Liver (tissue), 8 donors: ENCODE measurements at regions not wholly inside any gene's neighbourhood (a gene's known extent, or its start where the extent isn't known, plus 50 kb on each side); places are given as distances from the start of the nearest gene placed in this dataset.

Experiments used
- DNase-seq: peaks from one replicate; pipeline ENCODE4 v3.0.0-alpha.2; 2017; ENCODE audit warnings: low spot score
- H3K27ac ChIP-seq, 2 donors: one replicate each; pipeline ENCODE4 v1.7.0; 2013; ENCODE audit warnings: inconsistent platforms in 2 of 2, low read length in 2 of 2, control low read depth in 1 of 2, low read depth in 1 of 2, mild to moderate bottlenecking in 1 of 2
- H3K27me3 ChIP-seq, 4 donors: one replicate each; pipeline versions ENCODE4 v1.6.1 to v1.7.0; 2013; ENCODE audit warnings: low read length in 3 of 4, inconsistent platforms in 1 of 4, mild to moderate bottlenecking in 1 of 4, moderate library complexity in 1 of 4; ENCODE audit not compliant: control insufficient read depth in 4 of 4, insufficient read depth in 4 of 4
- H3K36me3 ChIP-seq, 4 donors: one replicate each; pipeline versions ENCODE4 v1.6.1 to v1.7.0; 2013; ENCODE audit warnings: low read length in 3 of 4, mild to moderate bottlenecking in 3 of 4, low read depth in 1 of 4, moderate library complexity in 1 of 4; ENCODE audit not compliant: control insufficient read depth in 4 of 4, insufficient read depth in 3 of 4
- H3K4me1 ChIP-seq, 4 donors: one replicate each; pipeline versions ENCODE4 v1.6.1 to v1.7.0; 2013; ENCODE audit warnings: low read length in 3 of 4, mild to moderate bottlenecking in 3 of 4, moderate library complexity in 1 of 4; ENCODE audit not compliant: control insufficient read depth in 4 of 4, insufficient read depth in 4 of 4
- H3K4me3 ChIP-seq, 3 donors: one replicate each; pipeline versions ENCODE4 v1.6.1 to v1.7.0; 2013; ENCODE audit warnings: low read length in 3 of 3, control low read depth in 1 of 3, low read depth in 1 of 3, mild to moderate bottlenecking in 1 of 3
- H3K9ac ChIP-seq, 2 donors: one replicate each; pipeline ENCODE4 v1.7.0; 2013; ENCODE audit warnings: low read length in 2 of 2, mild to moderate bottlenecking in 2 of 2, moderate library complexity in 2 of 2, control low read depth in 1 of 2, low read depth in 1 of 2
- H3K9me3 ChIP-seq, 4 donors: one replicate each; pipeline versions ENCODE4 v1.6.1 to v1.7.0; 2013; ENCODE audit warnings: low read length in 3 of 4; ENCODE audit not compliant: control insufficient read depth in 4 of 4
- ATF3 ChIP-seq: IDR thresholded peaks from 2 replicates; pipeline ENCODE4 v1.6.1; 2016; ENCODE audit warnings: antibody characterized with exemption
- CTCF ChIP-seq: fragments of 150-350 bp; IDR thresholded peaks from 2 replicates; pipeline ENCODE4 v1.5.1; 2017; ENCODE audit warnings: improper control_type of control experiment, low read depth, low read length; ENCODE audit not compliant: missing input control
- FOXA1 ChIP-seq: IDR thresholded peaks from 2 replicates; pipeline ENCODE4 v1.6.1; 2016; ENCODE audit warnings: antibody characterized with exemption
- FOXA2 ChIP-seq: IDR thresholded peaks from 2 replicates; pipeline ENCODE4 v1.6.1; 2016; ENCODE audit warnings: antibody characterized with exemption
- GABPA ChIP-seq, 2 donors: IDR thresholded peaks in 1 of 2; conservative IDR thresholded peaks in 1 of 2; 2 replicates each; pipeline ENCODE4 v1.6.1; 2016; ENCODE audit warnings: antibody characterized with exemption in 2 of 2, mild to moderate bottlenecking in 1 of 2, moderate library complexity in 1 of 2
- HNF4A ChIP-seq, 2 donors: conservative IDR thresholded peaks; 2 replicates each; pipeline ENCODE4 v1.6.1; 2016; ENCODE audit warnings: antibody characterized with exemption in 2 of 2, mild to moderate bottlenecking in 2 of 2
- HNF4G ChIP-seq: IDR thresholded peaks from 2 replicates; pipeline ENCODE4 v1.6.1; 2016; ENCODE audit warnings: antibody characterized with exemption
- JUND ChIP-seq, 2 donors: IDR thresholded peaks; 2 replicates each; pipeline ENCODE4 v1.6.1; 2016; ENCODE audit warnings: antibody characterized with exemption in 2 of 2
- MAX ChIP-seq: IDR thresholded peaks from 2 replicates; pipeline ENCODE4 v1.6.1; 2016; ENCODE audit warnings: antibody characterized with exemption
- NR2F2 ChIP-seq: IDR thresholded peaks from 2 replicates; pipeline ENCODE4 v1.6.1; 2016; ENCODE audit warnings: antibody characterized with exemption
- RAD21 ChIP-seq, 2 donors: IDR thresholded peaks; 2 replicates each; pipeline ENCODE4 v1.6.1; 2016; ENCODE audit warnings: antibody characterized with exemption in 2 of 2, mild to moderate bottlenecking in 2 of 2
- REST ChIP-seq: IDR thresholded peaks from 2 replicates; pipeline ENCODE4 v1.6.1; 2016; ENCODE audit warnings: antibody characterized with exemption, mild to moderate bottlenecking
- RXRA ChIP-seq, 2 donors: IDR thresholded peaks; 2 replicates each; pipeline ENCODE4 v1.6.1; 2017 to 2018; ENCODE audit warnings: antibody characterized with exemption in 2 of 2, mild to moderate bottlenecking in 1 of 2
- TAF1 ChIP-seq: conservative IDR thresholded peaks from 2 replicates; pipeline ENCODE4 v1.6.1; 2016; ENCODE audit warnings: antibody characterized with exemption, mild to moderate bottlenecking
- YY1 ChIP-seq: IDR thresholded peaks from 2 replicates; pipeline ENCODE4 v1.6.1; 2016; ENCODE audit warnings: antibody characterized with exemption, mild to moderate bottlenecking
- ZBTB33 ChIP-seq: IDR thresholded peaks from 2 replicates; pipeline ENCODE4 v1.6.1; 2016; ENCODE audit warnings: antibody characterized with exemption
- WGBS: extraction: QIAGEN DNeasy Blood & Tissue Kit; methylation state at CpG from one replicate; pipeline ENCODE4 v1.1.7; 2013; 5-methylcytosine and 5-hydroxymethylcytosine counted together
- donor health status: healthy.
- donor health status: healthy.
- donor health status: healthy.
- donor health status: healthy.
- donor health status: healthy.

GRCh38 chr18:55048892-55049291, 89.6 kb upstream of the CCDC68 start:
- TF ChIP-seq GABPA (IDR thresholded peaks at IDR 0.05 in 1 of 2, conservative IDR thresholded peaks at IDR 0.05 in 1 of 2), result no peak
- TF ChIP-seq MAX, result no peak
- no peak for TF ChIP-seq NR2F2
- no peak for TF ChIP-seq HNF4G
- no peak for TF ChIP-seq CTCF
- no peak for TF ChIP-seq FOXA1
- no peak for TF ChIP-seq JUND (IDR thresholded peaks at IDR 0.05)
- TF ChIP-seq ATF3, result no peak
- no peak for TF ChIP-seq RAD21 (IDR thresholded peaks at IDR 0.05)
- no peak for TF ChIP-seq TAF1
- TF ChIP-seq FOXA2, result no peak
- no peak for TF ChIP-seq HNF4A (conservative IDR thresholded peaks at IDR 0.05)
- TF ChIP-seq REST, result no peak
- no peak for DNase-seq
- H3K36me3 ChIP-seq, result peaks cover 0 to 2% (median 0%) of the 10 kb centered on the region in 4 donors
- H3K9ac ChIP-seq, result no peak overlapping the region
- no peak overlapping the region for H3K4me3 ChIP-seq
- H3K9me3 ChIP-seq, result no peaks in the 10 kb centered on the region
- whole genome bisulfite sequencing, result 73% methylated on average over 3 of the region's 3 CpGs
- no peak overlapping the region for H3K27ac ChIP-seq
- H3K4me1 ChIP-seq, result no peaks in the 10 kb centered on the region
- no peaks in the 10 kb centered on the region for H3K27me3 ChIP-seq

- H3K36me3 ChIP-seq, result peaks cover 0 to 2% (median 0%) of the 10 kb centered on the region in 4 donors
- TF ChIP-seq RXRA (IDR thresholded peaks at IDR 0.05) (no peak), TAF1 (no peak), ZBTB33 (no peak), YY1 (no peak)
- no peaks in the 10 kb centered on the region for H3K4me1 ChIP-seq
- H3K27ac ChIP-seq, result no peak overlapping the region
- no peak overlapping the region for H3K9ac ChIP-seq
- no peaks in the 10 kb centered on the region for H3K9me3 ChIP-seq
- no peak for DNase-seq
- no peak overlapping the region for H3K4me3 ChIP-seq
- 100% methylated on average over 2 of the region's 2 CpGs for WGBS
- H3K27me3 ChIP-seq, result no peaks in the 10 kb centered on the region
These were observed 88.3 kb upstream of the CCDC68 start for GRCh38 chr18:55047546-55047945.
